GM18502 (cell line): ENCODE measurements at regions not wholly inside any gene's neighbourhood (a gene's known extent, or its start where the extent isn't known, plus 50 kb on each side); places are given as distances from the start of the nearest gene placed in this dataset.

Source experiments
- ATAC-seq: cut with Tn5 transposase; IDR thresholded peaks from one replicate; pipeline ENCODE4 v1.9.1; 2021; ENCODE audit warnings: mild to moderate bottlenecking; ENCODE audit not compliant: unreplicated experiment, poor library complexity

DNA sequence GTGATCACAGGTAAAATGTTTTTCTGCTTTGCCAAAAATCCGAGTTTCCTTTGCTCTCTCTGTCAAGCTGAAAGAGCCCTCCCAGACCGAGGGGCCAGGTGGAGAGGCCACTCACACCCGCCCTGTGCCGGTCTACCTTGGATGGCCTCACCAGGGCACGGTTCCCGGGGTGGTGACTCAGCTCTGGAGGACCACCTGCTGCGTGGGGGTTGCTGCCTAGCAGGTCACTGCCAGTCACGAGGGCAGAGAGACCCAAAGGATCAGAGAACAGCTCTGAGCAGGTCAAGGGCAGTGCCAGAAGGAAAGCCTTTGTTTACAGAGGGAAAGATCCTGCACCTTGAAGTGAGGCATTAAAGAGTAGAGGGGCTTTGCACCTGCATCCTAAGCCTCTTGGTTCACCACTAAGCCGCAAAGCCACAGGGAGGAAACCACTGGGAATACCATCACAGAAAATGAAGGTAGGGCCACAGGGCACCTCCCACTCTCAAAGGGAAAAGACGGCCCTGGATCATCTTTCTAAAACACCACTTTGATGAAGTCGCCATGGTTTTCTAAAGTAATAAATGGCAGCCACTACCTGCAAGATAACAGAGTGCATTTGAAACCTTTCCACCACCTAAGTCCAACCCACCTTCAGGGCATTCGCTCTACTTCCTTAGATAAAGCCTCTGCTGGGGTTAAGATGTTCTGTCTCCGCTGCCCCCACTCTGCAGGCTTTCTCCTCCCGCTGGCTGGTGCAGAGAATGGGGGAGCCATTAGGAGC is 160.3 kb upstream of the KLF14 start:
- no peak for ATAC-seq

DNA sequence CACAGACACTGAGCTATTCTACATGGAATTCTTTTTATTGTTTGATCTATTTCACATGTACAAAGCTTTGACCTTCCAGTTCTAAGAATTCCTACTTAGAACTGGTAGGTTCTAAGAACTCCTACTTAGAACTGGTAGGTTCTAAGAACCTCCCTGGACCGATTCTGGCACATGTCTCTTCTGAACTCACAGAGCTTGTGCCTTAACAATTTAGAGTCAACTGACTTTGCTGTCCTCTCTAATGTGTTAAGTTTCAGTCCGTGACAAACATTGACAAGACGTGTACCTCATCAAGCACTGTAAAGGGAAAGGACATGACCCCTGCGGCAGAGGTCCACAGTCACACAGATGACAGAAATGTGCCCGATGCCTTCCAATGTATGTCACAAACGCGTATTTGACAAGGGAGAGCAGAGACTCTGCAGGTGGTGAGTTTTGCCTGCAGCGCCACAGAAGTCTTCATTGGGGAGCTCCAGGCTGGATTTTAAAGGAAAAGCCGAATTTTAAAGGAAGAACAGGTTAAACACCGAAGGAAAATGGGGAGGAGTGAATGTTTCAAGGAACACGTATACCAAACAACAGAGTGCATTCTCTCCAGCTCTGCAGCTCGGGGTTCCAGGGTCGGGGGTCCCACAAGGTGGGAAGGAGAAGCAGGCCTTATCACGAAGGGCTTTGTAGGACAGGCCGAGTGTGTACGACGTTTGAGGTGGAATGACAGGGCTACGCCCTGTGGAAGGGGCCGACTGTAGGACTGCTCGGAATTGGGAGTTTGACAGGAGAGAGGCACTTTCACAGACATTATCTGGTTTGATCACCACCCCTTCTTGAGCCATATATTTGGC is 161.1 kb upstream of the KLF14 start:
- no peak for ATAC-seq

DNA sequence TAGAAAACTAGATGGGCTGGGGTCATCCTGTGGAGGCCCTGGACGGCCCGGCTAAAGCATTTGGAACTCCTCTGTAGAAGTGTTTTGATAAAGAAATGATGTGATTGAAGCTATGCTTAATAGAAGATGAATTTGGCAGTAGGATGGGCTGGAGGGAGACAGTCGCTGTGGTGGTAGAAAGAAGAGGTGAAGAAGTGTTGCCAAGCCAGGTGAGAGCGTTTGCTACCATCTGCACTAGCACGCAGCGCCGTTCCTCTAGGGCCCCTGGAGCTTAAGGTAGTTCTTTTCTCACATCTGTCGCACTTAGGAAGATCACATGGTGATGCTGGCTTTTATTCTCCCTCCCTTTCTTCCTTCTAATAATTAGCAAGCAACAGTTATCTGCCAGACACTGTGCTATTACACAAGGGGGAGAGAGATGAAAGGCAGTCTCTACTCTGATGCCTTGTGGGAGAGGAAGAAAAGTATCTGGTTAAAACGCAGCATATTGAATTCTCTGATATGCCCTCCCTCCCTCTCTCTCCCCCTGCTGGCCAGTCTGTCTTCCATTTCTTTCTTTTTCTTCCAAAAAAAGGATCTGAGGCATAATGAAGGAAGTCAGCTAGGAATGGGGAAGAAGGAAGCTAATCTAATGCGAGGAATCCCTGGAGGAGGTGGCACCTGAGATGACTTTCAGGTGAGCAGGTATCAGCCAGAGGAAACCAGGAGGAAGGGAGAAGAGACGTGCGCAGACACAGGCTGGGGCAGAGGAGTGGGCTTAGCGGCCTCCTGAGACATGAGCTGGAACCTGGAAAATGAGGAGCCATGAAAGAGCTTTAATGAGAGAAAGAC is 162.3 kb upstream of the KLF14 start:
- ATAC-seq: no peak

DNA sequence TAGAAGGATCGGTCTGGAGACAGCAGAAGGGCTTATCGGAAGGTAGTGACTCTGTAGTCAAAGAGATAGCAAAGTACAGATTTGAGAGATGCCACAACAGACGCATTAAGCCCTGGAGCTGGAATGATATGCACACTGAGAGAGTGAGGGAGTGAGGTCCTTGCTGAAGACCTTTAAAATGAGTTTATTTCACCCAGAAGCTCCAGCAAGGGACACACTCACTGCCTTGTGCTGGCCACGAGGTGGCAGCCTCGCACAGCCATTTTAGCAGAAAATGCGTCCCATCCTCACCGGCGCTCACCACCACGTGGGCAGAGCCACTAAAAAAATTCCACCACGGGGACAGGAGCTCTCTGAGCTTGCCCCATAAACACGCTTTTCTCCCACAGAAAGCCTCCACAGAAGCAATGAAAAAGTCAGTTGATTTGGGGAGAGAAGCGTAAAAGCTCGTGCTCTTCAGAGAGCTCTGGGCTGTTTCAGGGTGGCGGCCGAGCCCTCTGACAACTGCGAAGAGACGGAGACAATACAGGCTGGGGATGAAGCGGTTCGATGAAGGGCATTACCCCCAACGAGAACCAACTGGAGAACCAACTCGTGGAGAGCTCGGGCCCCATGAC is 163.0 kb upstream of the KLF14 start:
- ATAC-seq: no peak

DNA sequence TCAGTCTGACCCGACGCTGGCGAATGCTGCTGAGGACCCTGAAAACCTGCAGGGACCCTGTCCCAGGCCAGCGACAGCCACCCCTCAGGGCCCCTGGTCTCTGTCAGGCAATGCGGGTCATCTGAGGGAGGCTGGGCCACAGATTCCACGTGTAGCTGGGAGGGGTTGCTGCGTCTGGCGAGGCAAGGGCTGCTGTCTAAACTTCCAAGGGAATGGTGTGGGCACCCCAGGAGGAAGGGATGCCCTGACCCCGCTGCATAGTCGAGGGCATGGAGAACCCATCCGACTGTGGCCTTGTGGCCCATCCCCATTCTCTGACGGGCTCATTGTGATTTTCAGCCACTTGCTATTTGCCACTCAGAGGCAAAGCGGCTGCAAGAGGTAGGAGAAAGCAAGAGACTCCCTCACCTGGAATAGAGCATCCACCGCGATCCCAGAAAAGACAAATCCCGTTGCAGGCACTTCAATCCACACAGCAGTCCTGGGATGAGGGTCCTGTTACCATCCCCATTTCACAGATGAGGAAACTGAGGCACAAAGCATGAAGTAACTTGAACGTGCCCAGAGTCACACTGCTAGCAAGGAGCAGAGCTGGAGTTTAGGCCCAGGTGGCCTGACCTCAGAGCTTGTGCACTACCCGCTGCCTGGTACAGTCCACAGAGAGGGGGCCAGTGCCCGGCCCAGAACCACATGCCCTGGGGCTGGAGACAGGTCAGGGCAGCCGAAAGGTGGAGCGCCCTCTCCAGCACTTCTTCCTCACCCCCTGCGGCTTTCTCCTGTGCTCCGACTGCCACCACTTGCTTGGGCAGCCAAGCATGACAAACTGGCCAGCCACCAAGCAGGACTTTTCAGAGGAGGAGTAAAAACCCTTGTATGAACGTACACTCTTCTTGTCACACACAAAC is 163.8 kb upstream of the KLF14 start:
- no peak for ATAC-seq

DNA sequence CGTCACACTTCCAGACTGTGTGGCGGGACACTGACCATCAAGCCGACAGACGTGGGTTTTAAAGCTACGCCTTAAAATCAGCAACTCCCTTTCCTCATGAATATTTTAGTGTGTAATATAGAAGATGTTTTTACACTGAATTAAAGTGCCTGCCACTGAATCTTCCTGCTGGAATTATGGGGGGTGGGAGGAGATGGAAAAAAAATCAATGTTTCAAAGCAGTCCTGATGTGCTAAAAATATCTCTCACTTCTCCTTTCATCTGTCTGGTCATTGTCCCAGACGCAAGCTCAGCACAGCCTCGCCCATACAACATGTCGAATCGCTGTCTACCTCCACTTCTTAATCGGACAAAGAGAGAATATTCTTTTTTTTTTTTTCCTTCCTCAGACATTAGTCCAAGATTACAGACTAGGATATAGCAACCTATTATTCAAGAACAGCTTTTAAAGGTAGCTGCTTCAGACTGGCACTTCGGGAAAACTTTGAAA is 165.1 kb upstream of the KLF14 start:
- ATAC-seq: no peak

DNA sequence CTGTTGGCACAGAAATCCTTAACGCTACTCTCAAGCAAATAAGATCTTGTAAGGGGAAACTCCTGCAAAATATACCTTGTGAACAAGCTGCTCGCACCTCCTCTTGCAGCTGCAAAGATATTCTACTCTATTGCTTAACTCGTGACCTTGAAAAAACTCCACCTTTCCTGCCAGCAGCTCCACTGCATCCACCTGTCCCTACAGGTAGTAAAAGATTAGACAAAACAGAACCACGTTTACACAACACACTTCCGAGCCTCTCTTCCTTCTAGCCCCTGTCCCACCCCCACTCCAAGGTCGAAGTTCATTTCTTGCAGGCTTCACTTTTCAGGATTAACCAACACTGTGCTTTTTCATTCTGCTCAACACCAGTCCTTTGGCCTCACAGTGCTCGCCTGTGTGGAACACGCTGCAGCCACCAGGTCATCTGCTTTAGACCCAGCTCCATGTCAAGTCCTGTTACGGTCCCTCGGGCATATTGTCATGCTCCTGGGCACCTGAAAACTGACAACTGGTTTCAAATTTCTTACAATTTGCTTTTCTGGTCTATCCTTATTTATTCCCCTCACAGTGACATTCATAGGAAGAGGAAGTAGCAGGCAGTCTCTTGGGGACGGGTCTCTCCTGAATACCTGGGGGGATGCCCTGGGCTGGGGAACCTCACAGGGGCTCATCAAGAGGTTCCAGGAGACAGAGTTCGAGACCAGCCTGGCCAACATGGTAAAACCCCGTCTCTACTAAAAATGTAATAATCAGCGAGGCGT is 165.8 kb upstream of the KLF14 start:
- ATAC-seq: no peak

DNA sequence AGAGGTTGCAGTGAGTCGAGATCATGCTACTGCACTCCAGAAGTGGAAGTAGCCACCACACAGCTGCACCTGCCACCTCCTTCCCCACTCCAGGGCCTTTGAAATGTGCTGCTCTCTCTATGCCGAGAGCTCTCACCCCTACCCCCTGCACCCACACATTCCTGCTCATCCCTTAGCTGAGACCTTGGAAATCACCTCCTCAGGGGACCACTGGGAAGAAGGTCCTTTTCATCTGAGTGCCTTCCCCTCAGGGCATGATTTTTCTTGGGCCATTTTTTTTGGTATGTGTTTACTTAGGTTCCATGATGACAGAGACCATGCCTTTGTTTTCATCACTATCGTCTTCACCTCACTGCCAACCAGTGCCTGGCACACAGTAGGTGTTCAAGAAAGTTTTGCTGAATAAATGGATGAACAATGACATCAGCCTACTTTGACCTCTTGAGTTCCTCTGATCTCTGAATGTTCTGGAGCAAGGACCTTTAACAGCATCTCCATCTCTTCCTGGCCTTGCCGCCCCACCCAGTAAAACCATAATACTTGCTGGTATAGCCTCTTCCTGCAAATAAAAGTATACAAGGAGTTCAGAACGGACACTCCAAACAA is 166.6 kb upstream of the KLF14 start:
- no peak for ATAC-seq

DNA sequence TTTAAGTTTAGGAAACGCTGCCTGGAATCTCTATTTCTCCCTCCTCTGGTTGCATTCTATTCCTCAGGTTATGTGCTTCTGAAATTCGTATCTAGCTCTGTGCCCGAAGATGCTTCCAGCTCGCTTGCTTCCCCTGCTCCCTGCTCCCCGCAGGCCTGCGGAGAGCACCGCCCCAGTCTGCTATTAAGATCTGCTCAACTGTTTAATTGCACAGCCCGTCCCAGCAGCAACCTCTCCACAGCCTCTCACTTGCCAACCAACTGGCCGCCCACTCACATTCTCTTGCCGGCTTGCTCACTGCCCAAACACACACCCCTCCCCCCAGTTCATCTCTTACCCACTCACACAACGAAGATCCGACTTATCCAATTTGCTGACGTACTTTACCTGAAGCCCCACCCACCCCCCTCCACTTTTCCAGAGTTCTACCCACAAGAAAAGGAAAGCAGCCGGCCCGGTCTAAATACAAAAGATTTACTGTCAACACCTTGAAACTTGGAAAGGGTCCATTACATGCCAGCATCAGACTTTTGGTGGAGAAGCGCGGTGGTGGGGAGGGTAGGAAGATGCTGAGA is 167.3 kb upstream of the KLF14 start:
- ATAC-seq: no peak

DNA sequence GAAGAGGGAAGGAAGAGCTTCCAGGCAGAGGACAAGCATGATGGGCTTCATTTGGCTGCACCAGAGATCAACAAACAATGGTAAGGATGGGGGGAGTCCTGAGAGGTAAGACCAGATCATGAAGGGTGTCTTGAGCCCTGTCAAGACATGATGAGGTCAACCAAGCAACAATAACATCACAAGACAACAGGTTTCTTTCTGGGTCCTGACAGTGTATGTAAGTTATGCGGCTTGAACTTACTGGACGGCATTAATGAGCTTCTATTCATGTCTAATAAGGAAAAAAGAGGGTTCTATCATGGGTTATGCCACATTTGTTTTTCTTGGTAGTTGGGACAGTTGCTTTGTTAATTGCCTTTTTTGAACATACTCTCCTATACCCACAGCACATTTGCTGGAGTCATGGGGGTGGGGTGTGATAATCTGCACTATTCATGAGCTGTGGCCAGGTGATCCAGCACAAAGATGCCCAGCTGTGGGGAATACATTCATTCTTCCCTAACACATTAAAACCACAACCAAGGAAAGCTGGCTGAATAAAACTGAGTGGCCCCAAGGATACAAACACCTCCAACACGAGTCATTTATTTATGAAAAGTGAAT is 168.8 kb upstream of the KLF14 start:
- no peak for ATAC-seq

DNA sequence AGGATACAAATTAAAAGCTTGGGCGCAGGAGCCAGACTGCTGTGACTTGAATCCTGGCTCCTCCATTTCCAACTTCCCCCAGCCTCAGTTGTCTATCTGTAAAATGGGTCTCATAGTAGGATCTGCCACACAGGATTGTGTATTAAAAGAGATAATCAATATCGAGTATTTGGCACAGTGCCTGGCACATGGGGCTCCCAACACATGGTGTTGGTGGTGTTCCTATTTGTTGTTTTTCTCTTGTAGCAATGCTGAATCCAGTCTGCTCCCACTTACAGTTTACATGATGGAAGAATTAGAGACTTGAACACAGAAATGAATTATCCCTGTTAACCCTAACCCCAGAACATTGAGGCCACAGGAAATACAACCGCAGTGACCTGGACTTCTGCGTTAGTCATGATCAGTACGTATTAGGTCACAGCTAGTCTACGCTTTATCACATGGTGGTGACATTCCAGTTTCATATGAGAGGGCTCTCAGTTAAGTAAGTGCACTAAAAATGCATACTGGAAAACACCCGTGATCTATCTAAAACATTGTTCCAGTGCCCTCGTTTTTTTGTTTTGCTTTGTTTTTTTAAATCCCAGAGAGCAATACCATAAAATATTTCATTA is 169.5 kb upstream of the KLF14 start:
- ATAC-seq: no peak

DNA sequence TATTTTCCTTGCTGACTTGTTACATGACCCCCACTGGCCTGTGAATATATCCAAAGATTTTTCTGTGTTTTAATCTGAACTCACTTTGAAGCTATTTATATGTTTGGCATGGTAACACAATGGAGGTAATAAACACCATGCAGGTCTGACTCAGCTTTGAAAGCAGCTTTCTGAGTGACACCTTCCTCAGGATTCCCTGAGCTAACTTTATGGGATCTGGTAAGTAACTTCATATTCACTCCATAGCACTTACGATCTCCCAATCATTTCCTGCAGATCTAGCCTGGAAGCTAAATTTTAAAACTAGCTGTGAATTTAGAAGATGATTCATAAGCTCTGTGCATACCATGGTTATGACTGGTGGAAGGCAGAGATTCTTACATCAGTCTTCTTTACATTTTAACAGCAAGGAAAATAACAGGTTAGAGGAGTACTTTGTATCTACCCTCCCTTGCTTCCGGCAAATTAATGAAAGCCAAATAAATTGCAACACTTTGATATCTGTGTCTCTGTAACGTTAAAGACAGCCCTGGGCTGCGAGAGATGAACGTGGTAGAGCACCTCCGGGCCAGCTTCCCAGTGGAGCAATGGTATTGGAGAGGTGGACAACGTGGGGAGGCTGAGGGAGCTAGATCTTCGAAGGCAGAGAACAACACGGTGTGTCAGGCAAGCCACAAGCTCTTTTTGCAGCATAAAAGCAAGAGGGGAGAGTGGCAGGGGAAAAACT is 170.2 kb upstream of the KLF14 start:
- no peak for ATAC-seq

DNA sequence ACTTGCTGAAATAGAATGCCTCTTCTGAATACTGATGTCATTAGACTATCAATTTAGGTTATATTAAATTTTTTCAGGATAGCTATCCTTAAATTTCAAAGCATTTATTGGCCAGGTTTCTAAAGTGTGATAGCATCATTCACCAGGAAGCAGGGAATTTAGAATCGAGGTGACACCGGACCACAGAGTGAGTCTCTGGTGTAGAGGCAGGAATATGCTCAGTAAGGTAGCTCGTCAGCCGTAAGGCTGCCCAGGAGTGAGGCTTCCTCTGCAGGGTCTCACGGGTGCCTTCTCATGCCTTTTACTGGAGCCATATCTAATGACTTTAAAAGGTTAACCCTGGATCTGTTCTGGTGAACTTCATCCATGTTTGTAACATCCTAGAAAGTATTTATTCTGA is 170.8 kb upstream of the KLF14 start:
- no peak for ATAC-seq

DNA sequence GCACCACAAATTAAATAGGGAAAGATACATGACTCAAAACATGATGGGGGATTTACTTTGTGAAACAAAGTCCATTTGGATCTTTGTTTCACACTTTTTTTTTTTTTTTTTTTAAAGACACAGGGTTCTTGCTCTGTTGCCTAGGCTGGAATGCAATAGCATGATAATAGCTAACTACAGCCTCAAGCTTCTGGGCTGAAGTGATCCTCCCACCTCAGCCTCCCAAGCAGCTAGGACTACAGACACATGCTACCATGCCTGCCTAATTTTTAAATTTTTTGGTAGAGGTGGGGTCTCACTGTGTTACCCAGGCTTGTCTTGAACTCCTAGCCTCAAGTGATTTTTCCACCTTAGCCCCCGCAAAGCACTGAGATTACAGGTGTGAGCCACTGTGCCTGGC is 172.6 kb upstream of the KLF14 start:
- no peak for ATAC-seq

DNA sequence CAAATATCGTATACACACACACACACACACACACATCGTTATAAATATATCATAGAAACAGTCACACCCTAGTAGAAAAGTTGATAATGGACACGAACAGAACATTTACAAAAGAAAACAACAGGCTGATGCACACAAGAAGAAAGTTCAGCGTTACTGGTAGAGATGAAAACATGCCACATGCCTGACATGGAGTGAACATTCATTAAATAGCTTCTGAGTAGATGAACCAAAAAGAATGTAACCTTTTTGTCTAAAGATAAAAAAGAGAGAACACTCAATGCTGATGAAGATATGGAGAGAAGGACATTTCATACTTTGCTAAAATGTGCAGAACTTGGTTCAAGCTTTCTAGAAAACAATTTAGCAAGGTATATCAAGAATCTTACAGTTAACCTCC is 173.4 kb upstream of the KLF14 start:
- no peak for ATAC-seq

DNA sequence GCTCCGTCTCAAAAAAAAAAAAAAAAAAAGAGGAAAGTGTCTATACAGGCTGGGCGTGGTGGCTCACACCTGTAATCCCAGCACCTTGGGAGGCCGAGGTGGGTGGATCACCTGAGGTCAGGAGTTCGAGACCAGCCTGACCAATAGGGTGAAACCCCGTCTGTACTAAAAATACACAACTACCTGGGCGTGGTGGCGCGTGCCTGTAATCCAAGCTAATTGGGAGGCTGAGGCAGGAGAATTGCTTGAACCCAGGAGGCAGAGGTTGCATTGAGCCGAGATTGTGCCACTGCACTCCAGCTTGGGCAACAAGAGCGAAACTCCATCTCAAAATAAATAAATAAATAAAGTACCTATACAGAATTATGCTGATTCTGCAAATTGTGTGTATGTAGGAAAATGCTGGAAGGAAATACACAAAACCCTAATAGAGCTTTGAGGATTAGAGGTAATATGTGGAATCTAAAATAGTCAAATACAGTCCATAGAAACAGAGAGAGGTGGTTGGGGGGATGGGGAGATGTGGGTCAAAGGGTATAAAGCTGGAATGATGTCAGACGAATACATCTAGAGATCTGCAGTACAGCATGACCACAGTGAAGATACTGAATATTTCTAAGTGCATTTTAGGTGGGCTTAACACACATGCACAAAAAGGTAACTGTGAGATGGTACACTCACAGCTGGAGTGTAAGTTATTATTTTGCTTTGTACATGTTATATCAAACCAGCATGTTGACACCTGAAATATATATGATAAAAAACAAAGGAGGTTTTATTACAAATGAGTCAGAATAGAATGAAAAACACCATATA is 174.5 kb upstream of the KLF14 start:
- ATAC-seq: no peak
